Keratinocyte (primary cell): ENCODE measurements at regions not wholly inside any gene's neighbourhood (a gene's known extent, or its start where the extent isn't known, plus 50 kb on each side); places are given as distances from the start of the nearest gene placed in this dataset.

Experiments used
- DNase-seq: peaks from one replicate; pipeline ENCODE4 v3.0.0-alpha.2; 2011; ENCODE audit warnings: low read depth, missing footprints, low spot score
- FAIRE-seq: peaks from 2 replicates; lab custom pipeline; 2011; peaks lifted over from hg19 to GRCh38; lab: Jason Lieb, UNC
- H2AFZ ChIP-seq: 2 replicates; pipeline ENCODE4 v1.6.0; 2012; ENCODE audit warnings: low read length, control low read depth, inconsistent platforms; ENCODE audit not compliant: control insufficient read depth
- H3K27ac ChIP-seq: 2 replicates; pipeline ENCODE4 v1.5.1; 2011; ENCODE audit warnings: low read length; ENCODE audit not compliant: control insufficient read depth, insufficient read depth
- H3K27me3 ChIP-seq: 3 replicates; pipeline ENCODE4 v1.6.0; 2011; ENCODE audit warnings: low read length; ENCODE audit not compliant: control insufficient read depth, insufficient read depth; ENCODE audit errors: extremely low read depth
- H3K36me3 ChIP-seq, 2 experiments: 2 replicates in 1 of 2; 3 replicates in 1 of 2; pipeline ENCODE4 v1.5.1; 2011; ENCODE audit warnings: low read length in 2 of 2, mild to moderate bottlenecking in 1 of 2; ENCODE audit not compliant: control insufficient read depth in 2 of 2, insufficient read depth in 2 of 2; ENCODE audit errors: extremely low read depth in 1 of 2
- H3K4me1 ChIP-seq: 3 replicates; pipeline ENCODE4 v1.5.1; 2011; ENCODE audit warnings: low read length; ENCODE audit not compliant: control insufficient read depth, insufficient read depth; ENCODE audit errors: extremely low read depth
- H3K4me2 ChIP-seq: 3 replicates; pipeline ENCODE4 v1.6.0; 2011; ENCODE audit warnings: low read depth, low read length; ENCODE audit not compliant: control insufficient read depth, insufficient read depth; ENCODE audit errors: extremely low read depth
- H3K4me3 ChIP-seq, 3 experiments: fragments of 200-600 bp in 1 of 3; sonication (generic) in 1 of 3; 2 replicates in 2 of 3; 3 replicates in 1 of 3; pipeline ENCODE4 v1.5.1; 2011 to 2016; ENCODE audit warnings: low read length in 3 of 3, mild to moderate bottlenecking in 3 of 3, control low read depth in 2 of 3, inconsistent platforms in 1 of 3, low read depth in 1 of 3, mixed read lengths in 1 of 3, mixed run types in 1 of 3, moderate library complexity in 1 of 3; ENCODE audit not compliant: control insufficient read depth in 2 of 3, insufficient read depth in 2 of 3; ENCODE audit errors: extremely low read depth in 1 of 3
- H3K79me2 ChIP-seq: 2 replicates; pipeline ENCODE4 v1.6.0; 2012; ENCODE audit warnings: low read length; ENCODE audit not compliant: control insufficient read depth, insufficient read depth
- H3K9ac ChIP-seq: 3 replicates; pipeline ENCODE4 v1.6.0; 2011; ENCODE audit warnings: low read length; ENCODE audit not compliant: control insufficient read depth, insufficient read depth; ENCODE audit errors: extremely low read depth
- H3K9me1 ChIP-seq: 3 replicates; pipeline ENCODE4 v1.6.0; 2011; ENCODE audit warnings: low read length; ENCODE audit not compliant: control insufficient read depth, insufficient read depth; ENCODE audit errors: extremely low read depth
- H3K9me3 ChIP-seq: 2 replicates; pipeline ENCODE4 v1.5.1; 2012; ENCODE audit warnings: low read depth, low read length; ENCODE audit not compliant: control insufficient read depth
- H4K20me1 ChIP-seq: 3 replicates; pipeline ENCODE4 v1.6.0; 2011; ENCODE audit warnings: low read length; ENCODE audit not compliant: control insufficient read depth, insufficient read depth; ENCODE audit errors: extremely low read depth
- EZH2 ChIP-seq: IDR thresholded peaks from one replicate; pipeline ENCODE4 v1.6.1; 2012; ENCODE audit warnings: inconsistent platforms, mild to moderate bottlenecking, low read length, moderate library complexity
- dilution Hi-C: fragments of 300-500 bp; cut with MboI; formaldehyde crosslinking; loops from one replicate; pipeline ENCODE4 v1.7.0; 2020; ENCODE audit warnings: low sequenced_read_pairs; ENCODE audit not compliant: extremely low pct_ligation_motif_present
- TF ChIP-seq, protein P1 (sequence below), 3 experiments: IDR thresholded peaks in 1 of 3; conservative IDR thresholded peaks in 1 of 3; optimal IDR thresholded peaks in 1 of 3; 2 replicates in 2 of 3; 3 replicates in 1 of 3; pipeline versions ENCODE3 to v1.5.1; 2011; ENCODE audit warnings: low read length in 3 of 3, mild to moderate bottlenecking in 3 of 3, moderate library complexity in 2 of 3, control low read depth in 1 of 3, inconsistent platforms in 1 of 3; ENCODE audit not compliant: insufficient read depth in 2 of 3; ENCODE audit errors: extremely low read depth in 1 of 3

DNA sequence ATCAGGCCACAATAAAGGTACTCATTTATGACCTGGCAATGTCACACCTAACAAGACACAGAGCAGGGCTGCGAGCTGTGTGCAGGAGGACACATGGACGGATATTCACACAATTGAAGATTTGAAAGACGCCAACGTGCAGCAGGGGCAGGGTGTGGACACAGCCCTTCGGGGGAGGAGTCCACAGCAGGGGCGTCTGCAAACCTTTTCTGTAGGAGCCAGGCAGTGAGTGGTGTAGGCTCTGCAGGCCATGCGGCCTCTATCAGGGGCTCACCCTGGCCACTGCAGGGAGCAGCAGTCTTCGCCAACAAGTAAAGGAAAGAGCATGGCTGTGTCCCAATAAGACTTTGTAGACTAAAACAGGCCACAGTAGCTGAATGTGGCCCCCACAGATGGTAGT, 125.7 kb upstream of the SNTG2 start:
- Histone ChIP-seq H2AFZ (no peak overlapping the region), H3K79me2 (no peaks in the 10 kb centered on the region), H3K27me3 (no peaks in the 10 kb centered on the region), H3K4me2 (no peak overlapping the region), H3K9ac (no peak overlapping the region), H3K4me1 (no peaks in the 10 kb centered on the region), H4K20me1 (no peaks in the 10 kb centered on the region), H3K9me3 (peaks cover 8% of the 10 kb centered on the region), H3K27ac (no peak overlapping the region), H3K9me1 (no peaks in the 10 kb centered on the region), H3K36me3 (no peaks in the 10 kb centered on the region), H3K4me3 (no peak overlapping the region)
- FAIRE-seq, result no peak
- TF ChIP-seq, protein P1, sequence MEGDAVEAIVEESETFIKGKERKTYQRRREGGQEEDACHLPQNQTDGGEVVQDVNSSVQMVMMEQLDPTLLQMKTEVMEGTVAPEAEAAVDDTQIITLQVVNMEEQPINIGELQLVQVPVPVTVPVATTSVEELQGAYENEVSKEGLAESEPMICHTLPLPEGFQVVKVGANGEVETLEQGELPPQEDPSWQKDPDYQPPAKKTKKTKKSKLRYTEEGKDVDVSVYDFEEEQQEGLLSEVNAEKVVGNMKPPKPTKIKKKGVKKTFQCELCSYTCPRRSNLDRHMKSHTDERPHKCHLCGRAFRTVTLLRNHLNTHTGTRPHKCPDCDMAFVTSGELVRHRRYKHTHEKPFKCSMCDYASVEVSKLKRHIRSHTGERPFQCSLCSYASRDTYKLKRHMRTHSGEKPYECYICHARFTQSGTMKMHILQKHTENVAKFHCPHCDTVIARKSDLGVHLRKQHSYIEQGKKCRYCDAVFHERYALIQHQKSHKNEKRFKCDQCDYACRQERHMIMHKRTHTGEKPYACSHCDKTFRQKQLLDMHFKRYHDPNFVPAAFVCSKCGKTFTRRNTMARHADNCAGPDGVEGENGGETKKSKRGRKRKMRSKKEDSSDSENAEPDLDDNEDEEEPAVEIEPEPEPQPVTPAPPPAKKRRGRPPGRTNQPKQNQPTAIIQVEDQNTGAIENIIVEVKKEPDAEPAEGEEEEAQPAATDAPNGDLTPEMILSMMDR (optimal IDR thresholded peaks at IDR 0.05 in 1 of 3, IDR thresholded peaks at IDR 0.05 in 1 of 3, conservative IDR thresholded peaks at IDR 0.05 in 1 of 3; ENCODE audit: extremely low read depth in 1 of 3, insufficient read depth in 2 of 3, low read length in 3 of 3), result no peak
- no peak for TF ChIP-seq EZH2
- dilution Hi-C loops, result no loop called here
- DNase-seq, result no peak

- FAIRE-seq (no peak), DNase-seq (no peak)
- TF ChIP-seq, protein P1 (optimal IDR thresholded peaks at IDR 0.05 in 1 of 3, IDR thresholded peaks at IDR 0.05 in 1 of 3, conservative IDR thresholded peaks at IDR 0.05 in 1 of 3; ENCODE audit: extremely low read depth in 1 of 3, insufficient read depth in 2 of 3, low read length in 3 of 3), result no peak
- no peak for TF ChIP-seq EZH2
- H4K20me1 ChIP-seq, result no peaks in the 10 kb centered on the region
- H3K4me2 ChIP-seq, result no peak overlapping the region
- H3K36me3 ChIP-seq, result no peaks in the 10 kb centered on the region
- H3K9me1 ChIP-seq, result no peaks in the 10 kb centered on the region
- no peaks in the 10 kb centered on the region for H3K4me1 ChIP-seq
- no peaks in the 10 kb centered on the region for H3K27me3 ChIP-seq
- H2AFZ ChIP-seq, result no peak overlapping the region
- H3K27ac ChIP-seq, result no peak overlapping the region
- dilution Hi-C loops, result no loop called here
- no peak overlapping the region for H3K9ac ChIP-seq
- H3K4me3 ChIP-seq, result no peak overlapping the region
- H3K79me2 ChIP-seq, result no peaks in the 10 kb centered on the region
- H3K9me3 ChIP-seq, result peaks cover 8% of the 10 kb centered on the region
These were observed 126.1 kb upstream of the SNTG2 start for GRCh38 chr2:824524-824923.
